H1 (cell line): ENCODE measurements at regions not wholly inside any gene's neighbourhood (a gene's known extent, or its start where the extent isn't known, plus 50 kb on each side); places are given as distances from the start of the nearest gene placed in this dataset.

ENCODE experiments used
- CTCF ChIA-PET: fragments of 300-600 bp; sonication (Branson Sonifier 250); formaldehyde crosslinking; loops from one replicate; lab custom pipeline; 2021; ENCODE audit not compliant: partially characterized antibody; lab: Charles Lee
- POLR2A ChIA-PET: fragments of 300-600 bp; sonication (Branson Sonifier 250); formaldehyde crosslinking; loops from one replicate; lab custom pipeline; 2021; ENCODE audit warnings: inconsistent platforms; ENCODE audit not compliant: partially characterized antibody; lab: Charles Lee
- DNase-seq, 2 experiments: peaks; one replicate each; pipeline versions ENCODE4 v3.0.0 to v3.0.0-alpha.2; 2010 to 2022; ENCODE audit warnings: low spot score in 2 of 2, low read depth in 1 of 2, mixed read lengths in 1 of 2
- FAIRE-seq: peaks from 2 replicates; lab custom pipeline; 2011; peaks lifted over from hg19 to GRCh38; lab: Jason Lieb, UNC
- H2AFZ ChIP-seq: 2 replicates; pipeline ENCODE4 v1.8.1; 2012; ENCODE audit warnings: low read length, inconsistent platforms
- H2AK5ac ChIP-seq: 2 replicates; pipeline ENCODE4 v1.6.1; 2013; ENCODE audit warnings: low read depth, low read length
- H2BK120ac ChIP-seq: replicated peaks from 2 replicates; pipeline ENCODE3; 2013; ENCODE audit warnings: low read depth, low read length, inconsistent platforms
- H2BK12ac ChIP-seq: 2 replicates; pipeline ENCODE4 v1.6.1; 2013; ENCODE audit warnings: low read depth, low read length
- H2BK15ac ChIP-seq: 2 replicates; pipeline ENCODE4 v1.6.1; 2013; ENCODE audit warnings: low read length
- H2BK20ac ChIP-seq: 2 replicates; pipeline ENCODE4 v1.6.1; 2013; ENCODE audit warnings: low read length
- H2BK5ac ChIP-seq: 2 replicates; pipeline ENCODE4 v1.6.1; 2013; ENCODE audit warnings: low read depth, low read length
- H3K14ac ChIP-seq: 2 replicates; pipeline ENCODE4 v1.6.1; 2013; ENCODE audit warnings: inconsistent platforms; ENCODE audit not compliant: insufficient read length
- H3K18ac ChIP-seq: 2 replicates; pipeline ENCODE4 v1.6.1; 2013; ENCODE audit warnings: low read length; ENCODE audit errors: extremely low read depth
- H3K23ac ChIP-seq: 2 replicates; pipeline ENCODE4 v1.6.1; 2013; ENCODE audit warnings: inconsistent platforms; ENCODE audit not compliant: insufficient read length
- H3K23me2 ChIP-seq: 2 replicates; pipeline ENCODE4 v1.6.1; 2013; ENCODE audit warnings: low read depth, low read length
- H3K27ac ChIP-seq: 2 replicates; pipeline ENCODE4 v1.6.1; 2011; ENCODE audit warnings: low read depth, low read length, inconsistent platforms
- H3K27me3 ChIP-seq, 4 experiments: replicated peaks in 1 of 4; 1 replicate in 1 of 4; 2 replicates in 3 of 4; pipeline versions ENCODE4 v1.6.1 to v1.8.1; 2011 to 2013; ENCODE audit warnings: low read length in 3 of 4, mild to moderate bottlenecking in 3 of 4, inconsistent platforms in 2 of 4, mixed read lengths in 2 of 4, moderate library complexity in 1 of 4; ENCODE audit not compliant: control insufficient read depth in 3 of 4, insufficient read depth in 3 of 4; ENCODE audit errors: extremely low read depth in 1 of 4
- H3K36me3 ChIP-seq, 4 experiments: 2 replicates each; pipeline versions ENCODE4 v1.6.1 to v1.8.1; 2011 to 2013; ENCODE audit warnings: mild to moderate bottlenecking in 4 of 4, low read length in 3 of 4, moderate library complexity in 2 of 4, control low read depth in 1 of 4, inconsistent platforms in 1 of 4; ENCODE audit not compliant: insufficient read depth in 4 of 4, control insufficient read depth in 2 of 4
- H3K4ac ChIP-seq: replicated peaks from 2 replicates; pipeline ENCODE3; 2013; ENCODE audit warnings: low read length, low read depth, mixed read lengths, inconsistent platforms; ENCODE audit not compliant: insufficient read length
- H3K4me1 ChIP-seq, 4 experiments: replicated peaks in 1 of 4; 1 replicate in 1 of 4; 2 replicates in 3 of 4; pipeline versions ENCODE4 v1.6.1 to v1.8.1; 2011 to 2013; ENCODE audit warnings: low read length in 3 of 4, inconsistent platforms in 2 of 4, mixed read lengths in 1 of 4; ENCODE audit not compliant: insufficient read depth in 4 of 4, control insufficient read depth in 3 of 4
- H3K4me2 ChIP-seq, 2 experiments: 2 replicates each; pipeline versions ENCODE4 v1.6.1 to v1.8.1; 2011 to 2013; ENCODE audit warnings: low read depth in 2 of 2, low read length in 2 of 2, control low read depth in 1 of 2, inconsistent platforms in 1 of 2, mild to moderate bottlenecking in 1 of 2; ENCODE audit not compliant: insufficient read depth in 1 of 2
- H3K4me3 ChIP-seq, 4 experiments: fragments of 200-600, 300-600 bp in 1 of 4; sonication (generic), shearing (Covaris generic), sonication (Bioruptor Twin) in 1 of 4; 2 replicates each; pipeline versions ENCODE4 v1.5.1 to v1.8.1; 2011 to 2016; ENCODE audit warnings: low read length in 4 of 4, low read depth in 3 of 4, control low read depth in 2 of 4, inconsistent platforms in 2 of 4, mild to moderate bottlenecking in 2 of 4, mixed read lengths in 1 of 4, moderate library complexity in 1 of 4; ENCODE audit not compliant: insufficient read depth in 2 of 4; ENCODE audit errors: extremely low read depth in 1 of 4
- H3K56ac ChIP-seq: replicated peaks from 2 replicates; pipeline ENCODE3; 2013; ENCODE audit warnings: low read depth, mild to moderate bottlenecking, mixed read lengths, low read length, inconsistent platforms; ENCODE audit not compliant: insufficient read length
- H3K79me1 ChIP-seq: 2 replicates; pipeline ENCODE4 v1.6.1; 2013; ENCODE audit warnings: low read depth, low read length, control low read depth
- H3K79me2 ChIP-seq, 2 experiments: 2 replicates each; pipeline versions ENCODE4 v1.6.1 to v1.8.1; 2012 to 2013; ENCODE audit warnings: low read length in 2 of 2, mild to moderate bottlenecking in 2 of 2, inconsistent platforms in 1 of 2; ENCODE audit not compliant: insufficient read depth in 2 of 2, control insufficient read depth in 1 of 2
- H3K9ac ChIP-seq, 4 experiments: replicated peaks in 1 of 4; 1 replicate in 1 of 4; 2 replicates in 3 of 4; pipeline versions ENCODE4 v1.6.1 to v1.8.1; 2011 to 2013; ENCODE audit warnings: low read depth in 3 of 4, low read length in 3 of 4, control low read depth in 2 of 4, mild to moderate bottlenecking in 2 of 4, moderate library complexity in 2 of 4, inconsistent platforms in 1 of 4; ENCODE audit errors: extremely low read depth in 1 of 4
- H3K9me3 ChIP-seq, 2 experiments: 2 replicates each; pipeline versions ENCODE4 v1.6.1 to v1.8.1; 2012 to 2013; ENCODE audit warnings: mild to moderate bottlenecking in 2 of 2, moderate library complexity in 2 of 2, control low read depth in 1 of 2, inconsistent platforms in 1 of 2, low read depth in 1 of 2, low read length in 1 of 2, mixed read lengths in 1 of 2; ENCODE audit not compliant: insufficient read depth in 2 of 2
- H4K20me1 ChIP-seq, 2 experiments: replicated peaks in 1 of 2; 2 replicates each; pipeline versions ENCODE3 to v1.8.1; 2011 to 2013; ENCODE audit warnings: inconsistent platforms in 2 of 2, low read length in 2 of 2, mild to moderate bottlenecking in 1 of 2; ENCODE audit not compliant: insufficient read depth in 2 of 2, control insufficient read depth in 1 of 2
- H4K5ac ChIP-seq: 2 replicates; pipeline ENCODE4 v1.6.1; 2013; ENCODE audit warnings: low read length, low read depth, mixed read lengths, inconsistent platforms; ENCODE audit not compliant: insufficient read length
- H4K8ac ChIP-seq: 2 replicates; pipeline ENCODE4 v1.8.0; 2013; ENCODE audit warnings: mild to moderate bottlenecking, moderate library complexity, low read length, inconsistent platforms; ENCODE audit not compliant: insufficient read depth; ENCODE audit errors: extremely low read depth
- H4K91ac ChIP-seq: replicated peaks from 2 replicates; pipeline ENCODE3; 2013; ENCODE audit warnings: low read length, mixed read lengths, inconsistent platforms; ENCODE audit not compliant: insufficient read length
- EP300 ChIP-seq, 2 experiments: IDR thresholded peaks; 1 replicate in 1 of 2; 2 replicates in 1 of 2; pipeline ENCODE4 v1.6.1; 2011 to 2012; ENCODE audit warnings: low read depth in 2 of 2, low read length in 2 of 2, mild to moderate bottlenecking in 2 of 2, borderline replicate concordance in 1 of 2, inconsistent platforms in 1 of 2, moderate library complexity in 1 of 2
- EZH2 ChIP-seq: fragments of 200-600 bp; sonication (generic); IDR thresholded peaks from 2 replicates; pipeline ENCODE4 v1.7.1; 2012; ENCODE audit warnings: low read depth, mild to moderate bottlenecking, moderate library complexity, low read length, inconsistent platforms; ENCODE audit not compliant: severe bottlenecking
- FOSL1 ChIP-seq: IDR thresholded peaks from 2 replicates; pipeline ENCODE4 v1.6.1; 2011; ENCODE audit warnings: mild to moderate bottlenecking, low read depth, low read length, moderate library complexity; ENCODE audit not compliant: insufficient read depth
- HDAC2 ChIP-seq, 2 experiments: fragments of 300-600 bp in 1 of 2; sonication (generic) in 1 of 2; IDR thresholded peaks; 2 replicates each; pipeline ENCODE4 v1.6.1; 2011 to 2012; ENCODE audit warnings: low read depth in 2 of 2, low read length in 2 of 2, mild to moderate bottlenecking in 2 of 2, moderate library complexity in 2 of 2, borderline replicate concordance in 1 of 2, inconsistent platforms in 1 of 2
- RFX5 ChIP-seq: IDR thresholded peaks from 2 replicates; pipeline ENCODE4 v1.6.1; 2011; ENCODE audit warnings: low read depth, low read length, improper control_type of control experiment, borderline replicate concordance
- SP1 ChIP-seq: IDR thresholded peaks from 2 replicates; pipeline ENCODE4 v1.6.1; 2011; ENCODE audit warnings: low read depth, low read length
- TCF12 ChIP-seq: IDR thresholded peaks from 2 replicates; pipeline ENCODE4 v1.6.1; 2011; ENCODE audit warnings: low read depth, mild to moderate bottlenecking, low read length
- YY1 ChIP-seq: IDR thresholded peaks from 2 replicates; pipeline ENCODE4 v1.6.1; 2011; ENCODE audit warnings: low read depth, mild to moderate bottlenecking, low read length
- WGBS, 2 experiments: shearing (Covaris generic) in 1 of 2; methylation state at CpG; one replicate each; pipeline versions ENCODE4 v1.1.6 to v1.1.7; 2013 to 2015; ENCODE audit warnings: low lambda C conversion rate in 2 of 2, mixed read lengths in 2 of 2, inconsistent platforms in 1 of 2, low coverage in 1 of 2, missing lambda C conversion rate in 1 of 2; ENCODE audit not compliant: insufficient replicate concordance in 2 of 2, insufficient coverage in 1 of 2, insufficient read length in 1 of 2; ENCODE audit errors: extremely low coverage in 1 of 2, missing lambda C conversion rate in 1 of 2; 5-methylcytosine and 5-hydroxymethylcytosine counted together

DNA sequence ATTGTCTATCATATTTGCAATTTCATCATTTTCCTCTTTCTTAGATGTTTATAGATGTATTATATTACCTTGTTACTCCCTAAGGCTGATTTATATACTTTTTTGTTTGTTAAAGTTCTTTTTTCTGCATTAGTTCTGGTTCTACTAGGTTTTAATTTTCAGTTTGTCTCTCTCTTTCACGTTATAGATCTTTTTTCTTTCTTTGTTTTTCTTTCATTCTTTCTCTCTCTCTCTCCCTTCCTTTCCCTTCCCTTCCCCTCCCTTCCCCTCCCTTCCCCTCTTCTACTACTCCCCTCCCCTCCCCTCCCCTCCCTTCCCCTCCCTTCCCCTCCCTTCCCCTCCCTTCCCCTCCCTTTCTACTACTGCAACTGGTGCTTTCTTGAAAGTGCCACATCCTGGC, 345.3 kb downstream of the CENPW start:
- Histone ChIP-seq H4K5ac (no peak overlapping the region), H3K4me3 (no peak overlapping the region), H3K27me3 (no peaks in the 10 kb centered on the region), H3K36me3 (no peaks in the 10 kb centered on the region), H3K23ac (no peak overlapping the region), H2BK12ac (no peak overlapping the region), H3K23me2 (no peaks in the 10 kb centered on the region), H3K79me2 (no peaks in the 10 kb centered on the region), H4K20me1 (no peaks in the 10 kb centered on the region), H2AFZ (no peak overlapping the region), H3K9me3 (no peaks in the 10 kb centered on the region), H3K14ac (no peak overlapping the region), H3K9ac (no peak overlapping the region), H4K8ac (no peak overlapping the region), H3K4me1 (no peaks in the 10 kb centered on the region), H2BK5ac (no peak overlapping the region), H3K4me2 (no peak overlapping the region), H4K91ac (no peak overlapping the region), H2BK120ac (no peak overlapping the region), H3K56ac (no peak overlapping the region), H2AK5ac (no peak overlapping the region), H2BK15ac (no peak overlapping the region), H3K79me1 (no peaks in the 10 kb centered on the region), H3K27ac (no peak overlapping the region), H2BK20ac (no peak overlapping the region), H3K18ac (no peak overlapping the region), H3K4ac (no peak overlapping the region)
- ChIA-PET CTCF (no interaction called here), POLR2A (no interaction called here)
- TF ChIP-seq SP1 (no peak), HDAC2 (IDR thresholded peaks at IDR 0.05; ENCODE audit: borderline replicate concordance in 1 of 2, low read depth in 2 of 2, low read length in 2 of 2) (no peak), FOSL1 (no peak), EP300 (IDR thresholded peaks at IDR 0.05; ENCODE audit: borderline replicate concordance in 1 of 2, low read depth in 2 of 2, low read length in 2 of 2) (no peak), YY1 (no peak), EZH2 (no peak), TCF12 (no peak), RFX5 (no peak)
- no peak for FAIRE-seq
- no peak for DNase-seq
- WGBS, 2 experiments = no CpG with 5 or more reads among the region's 1 CpG
